ENCODE measurements at regions not wholly inside any gene's neighbourhood (a gene's known extent, or its start where the extent isn't known, plus 50 kb on each side); places are given as distances from the start of the nearest gene placed in this dataset.

GRCh38 chr2:52886556-52886955 is 881.0 kb upstream of the CHAC2 start:
- no peaks in the 10 kb centered on the region for H3K9me2 ChIP-seq (ENCODE audit: insufficient read depth)
- H3K4me3 ChIP-seq = no peak overlapping the region
- H3K36me3 ChIP-seq (ENCODE audit: low read depth) = no peaks in the 10 kb centered on the region
- CTCF ChIA-PET = no interaction called here
- H3K4me1 ChIP-seq (replicated peaks; ENCODE audit: insufficient read depth) = peaks cover 10% of the 10 kb centered on the region
- POLR2A ChIA-PET (ENCODE audit: unreplicated experiment) = no interaction called here
- intact Hi-C loops (cut with micrococcal nuclease; ENCODE audit: unreplicated experiment) = no loop called here
- H2AFZ ChIP-seq = no peak overlapping the region
- TF ChIP-seq EZH2 (IDR thresholded peaks at IDR 0.05; ENCODE audit: low read depth) (no peak), CTCF (conservative IDR thresholded peaks at IDR 0.05) (no peak)
- no peaks in the 10 kb centered on the region for H3K79me2 ChIP-seq (ENCODE audit: low read depth)
- no peaks in the 10 kb centered on the region for H4K20me1 ChIP-seq (ENCODE audit: insufficient read depth)
- no peak overlapping the region for H3K4me2 ChIP-seq
- no TSS peak for BruUV-seq (replicated peaks)
- H3K9me3 ChIP-seq (ENCODE audit: insufficient read depth, low read depth) = no peaks in the 10 kb centered on the region
- H3K27ac ChIP-seq = no peak overlapping the region
- DNase-seq = no peak
- no peaks in the 10 kb centered on the region for H3K27me3 ChIP-seq (ENCODE audit: insufficient read depth, low read depth)
- peaks cover 7% of the 10 kb centered on the region for H3F3A ChIP-seq (ENCODE audit: insufficient read depth, low read depth)

- intact Hi-C loops (cut with micrococcal nuclease; ENCODE audit: unreplicated experiment) = no loop called here
- TF ChIP-seq CTCF (conservative IDR thresholded peaks at IDR 0.05) (no peak), EZH2 (IDR thresholded peaks at IDR 0.05; ENCODE audit: low read depth) (no peak)
Observed at GRCh38 chr2:52884761-52885352, 882.7 kb upstream of the CHAC2 start.

GRCh38 chr2:52882974-52883373 is 884.6 kb upstream of the CHAC2 start:
- H4K20me1 ChIP-seq (ENCODE audit: insufficient read depth) = no peaks in the 10 kb centered on the region
- no peaks in the 10 kb centered on the region for H3K27me3 ChIP-seq (ENCODE audit: insufficient read depth, low read depth)
- no peak overlapping the region for H3K27ac ChIP-seq
- ChIA-PET CTCF (no interaction called here), POLR2A (ENCODE audit: unreplicated experiment) (no interaction called here)
- no peaks in the 10 kb centered on the region; the same call in 1 of the 2 replicates for H3K9me2 ChIP-seq (ENCODE audit: insufficient read depth)
- H3K79me2 ChIP-seq (ENCODE audit: low read depth) = no peaks in the 10 kb centered on the region
- BruUV-seq (replicated peaks) = no TSS peak
- no peak for TF ChIP-seq EZH2 (IDR thresholded peaks at IDR 0.05; ENCODE audit: low read depth)
- no peak for TF ChIP-seq CTCF (conservative IDR thresholded peaks at IDR 0.05)
- peaks cover 10% of the 10 kb centered on the region for H3F3A ChIP-seq (ENCODE audit: insufficient read depth, low read depth)
- H3K9me3 ChIP-seq (ENCODE audit: insufficient read depth, low read depth) = no peaks in the 10 kb centered on the region
- no peaks in the 10 kb centered on the region for H3K36me3 ChIP-seq (ENCODE audit: low read depth)
- intact Hi-C loops (cut with micrococcal nuclease; ENCODE audit: unreplicated experiment) = no loop called here
- H3K4me1 ChIP-seq (replicated peaks; ENCODE audit: insufficient read depth) = peaks cover 21% of the 10 kb centered on the region
- H3K4me3 ChIP-seq = no peak overlapping the region
- DNase-seq = no peak
- H3K4me2 ChIP-seq = no peak overlapping the region
- no peak overlapping the region for H2AFZ ChIP-seq

More at GRCh38 chr2:52884761-52885352, 882.7 kb upstream of the CHAC2 start:
- Histone ChIP-seq H3K4me1 (replicated peaks; ENCODE audit: insufficient read depth) (peaks cover 21% of the 10 kb centered on the region), H3K9me3 (ENCODE audit: insufficient read depth, low read depth) (no peaks in the 10 kb centered on the region), H4K20me1 (ENCODE audit: insufficient read depth) (no peaks in the 10 kb centered on the region), H3K9me2 (ENCODE audit: insufficient read depth) (no peaks in the 10 kb centered on the region; the same call in 1 of the 2 replicates), H3F3A (ENCODE audit: insufficient read depth, low read depth) (peaks cover 10% of the 10 kb centered on the region), H3K27me3 (ENCODE audit: insufficient read depth, low read depth) (no peaks in the 10 kb centered on the region), H3K36me3 (ENCODE audit: low read depth) (no peaks in the 10 kb centered on the region), H3K79me2 (ENCODE audit: low read depth) (no peaks in the 10 kb centered on the region), H3K27ac (no peak overlapping the region), H3K4me3 (no peak overlapping the region), H3K4me2 (no peak overlapping the region), H2AFZ (no peak overlapping the region)
- POLR2A ChIA-PET (ENCODE audit: unreplicated experiment) = interaction anchor here (0.6 kb wide), 1 partner anchor 194 kb away, joined by 4 read pairs; no protein-coding TSS in a partner anchor
- CTCF ChIA-PET = no interaction called here
- no TSS peak for BruUV-seq (replicated peaks)
- no peak for DNase-seq

All from PC-9 (cell line).